HG02885 (cell line): ENCODE measurements at regions not wholly inside any gene's neighbourhood (a gene's known extent, or its start where the extent isn't known, plus 50 kb on each side); places are given as distances from the start of the nearest gene placed in this dataset.
"Not testable (repeated sequence)": the region's sequence is repeated elsewhere in the genome, so short reads cannot be mapped to it uniquely, and the experiment has no call there.

Experiments used
- ATAC-seq: cut with Tn5 transposase; IDR thresholded peaks from one replicate; pipeline ENCODE4 v1.9.1; 2021; ENCODE audit warnings: mild to moderate bottlenecking; ENCODE audit not compliant: unreplicated experiment, poor library complexity

DNA sequence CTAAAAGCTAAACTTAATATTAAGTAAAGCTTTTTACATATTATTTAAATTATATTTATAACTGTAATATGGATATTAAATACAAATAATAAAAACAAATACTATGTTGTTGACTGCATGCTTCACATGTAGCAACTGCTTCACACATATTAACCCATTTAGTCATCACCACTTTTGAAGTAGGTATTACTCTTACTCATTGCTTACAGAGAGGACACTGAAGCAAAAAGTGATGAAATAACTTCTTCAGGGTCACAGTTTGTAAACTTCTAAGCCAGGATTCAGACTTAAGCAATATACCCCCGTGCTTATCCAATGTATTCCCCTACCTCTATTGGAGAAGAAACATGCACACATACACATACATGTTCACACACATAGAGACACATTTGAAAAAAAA, 166.6 kb downstream of the DKK2 start:
- no peak for ATAC-seq

DNA sequence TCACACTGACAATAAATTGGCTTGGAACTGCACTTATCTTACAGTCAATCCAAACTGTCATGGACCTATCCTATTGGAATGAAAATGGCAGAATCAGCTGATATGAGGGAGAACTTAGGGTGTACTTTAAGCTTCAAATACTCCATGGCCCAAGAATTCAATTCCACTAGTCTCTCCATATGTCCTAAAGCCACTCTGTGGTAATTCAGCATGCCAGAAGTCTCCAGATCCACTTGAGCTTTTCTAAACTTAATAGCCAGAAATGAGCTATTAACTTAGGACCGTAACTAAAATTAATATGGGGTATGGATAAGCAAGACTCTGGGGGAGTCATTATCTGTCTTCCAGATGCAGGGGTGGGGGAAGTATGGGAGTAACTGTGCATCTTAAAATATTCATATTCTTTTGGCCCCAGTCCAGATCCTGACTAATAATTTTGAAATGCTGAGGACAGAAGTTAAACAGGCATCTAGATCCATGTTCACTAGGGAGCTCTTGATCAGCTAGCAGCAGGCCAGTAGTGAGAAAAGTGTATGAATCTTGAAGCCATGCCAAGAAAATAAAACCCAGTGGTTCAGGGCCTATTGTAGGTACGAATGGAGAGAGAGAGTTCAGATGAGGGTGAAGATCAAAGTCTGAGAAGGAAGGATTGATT, 167.6 kb downstream of the DKK2 start:
- ATAC-seq: no peak

DNA sequence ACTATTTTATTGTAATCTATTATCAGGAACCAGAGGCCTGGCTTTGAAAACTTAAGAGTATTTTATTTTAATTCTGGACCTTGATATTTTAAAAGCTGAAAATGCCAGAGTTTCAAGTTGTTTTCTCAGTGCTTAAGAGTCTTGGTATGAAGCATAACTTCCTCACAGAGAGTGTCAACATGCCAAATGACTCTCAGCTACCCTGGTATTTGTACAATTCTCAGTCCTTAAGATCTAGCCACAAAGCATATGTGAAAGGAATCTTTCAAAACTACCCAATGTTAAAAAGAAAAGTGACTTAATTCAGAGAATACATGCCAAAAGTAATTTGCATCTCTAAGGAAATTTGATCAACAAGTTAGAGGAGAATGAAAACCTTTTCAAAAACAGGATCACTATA, 171.9 kb downstream of the DKK2 start:
- no peak for ATAC-seq

DNA sequence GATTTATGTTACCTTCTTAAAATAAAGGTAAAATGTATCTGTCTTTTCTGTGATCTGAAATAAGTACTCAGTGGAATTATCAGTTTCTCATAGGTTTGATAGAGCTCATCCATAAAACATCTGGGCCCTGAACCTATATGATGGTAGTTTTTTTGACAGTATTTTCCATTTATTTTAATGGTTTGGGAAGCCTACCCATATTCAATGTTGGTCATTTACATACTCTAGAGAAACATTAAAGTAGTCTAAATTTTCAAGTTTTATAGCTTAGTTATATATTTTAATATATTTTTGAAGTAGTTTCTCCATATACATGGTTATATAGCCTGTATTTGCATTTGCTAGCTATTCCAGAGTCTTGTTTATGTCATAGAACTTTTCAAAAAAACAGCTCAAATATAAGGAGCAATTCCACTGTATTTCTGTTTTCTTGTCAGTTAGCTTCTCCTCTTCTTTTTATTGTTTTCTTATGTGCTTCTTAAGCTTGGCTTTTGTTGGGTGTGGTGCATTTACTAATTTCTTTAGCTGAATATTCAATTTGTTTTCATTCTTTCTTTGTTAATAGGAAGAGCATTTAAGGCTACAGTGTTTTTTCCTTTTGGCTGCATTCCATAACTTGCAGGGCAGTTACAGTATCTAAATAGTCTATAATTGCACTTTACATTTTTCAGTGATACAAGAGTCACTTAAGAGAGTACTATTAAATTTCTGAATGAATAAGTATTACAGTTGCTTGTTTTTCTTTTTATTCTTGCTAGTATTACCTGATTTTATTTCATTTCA, 181.4 kb downstream of the DKK2 start:
- ATAC-seq: no peak

DNA sequence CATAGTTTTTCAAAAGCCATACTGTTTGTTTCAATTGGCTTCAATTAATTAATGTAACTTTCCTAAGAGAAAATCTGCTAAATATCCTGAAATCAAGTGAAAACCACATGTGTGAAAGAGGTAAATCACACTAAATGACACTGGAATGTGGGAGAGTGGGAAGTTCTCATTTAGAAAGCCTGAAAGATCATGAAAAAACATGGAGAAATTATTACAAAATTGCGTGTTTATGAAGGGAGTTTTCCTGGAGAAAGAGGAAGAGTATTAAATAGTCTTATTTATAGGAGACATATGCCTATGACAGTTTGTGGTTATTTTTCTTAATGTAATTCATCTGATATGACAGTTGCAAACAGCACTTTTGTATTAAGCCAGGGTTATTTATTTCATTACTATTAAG, 183.7 kb downstream of the DKK2 start:
- ATAC-seq: no peak

DNA sequence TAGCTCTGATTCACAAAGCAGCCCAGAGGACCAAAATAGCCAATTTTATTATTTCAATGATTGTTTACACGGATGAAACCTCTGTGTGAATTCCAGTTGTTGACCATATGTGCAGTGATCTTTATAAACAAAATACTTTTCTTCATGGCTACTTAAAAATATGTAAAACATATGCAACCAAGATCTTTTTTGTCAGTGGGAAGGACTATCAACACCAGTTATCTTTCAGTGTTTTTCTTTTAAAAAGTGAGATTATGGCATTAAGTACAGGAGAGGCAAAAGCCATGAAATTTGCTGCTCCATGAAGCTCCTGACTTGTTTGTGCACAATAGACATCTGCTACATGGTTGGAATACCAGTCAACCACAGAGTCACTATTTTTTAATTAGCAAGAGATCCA, 184.4 kb downstream of the DKK2 start:
- ATAC-seq: no peak

DNA sequence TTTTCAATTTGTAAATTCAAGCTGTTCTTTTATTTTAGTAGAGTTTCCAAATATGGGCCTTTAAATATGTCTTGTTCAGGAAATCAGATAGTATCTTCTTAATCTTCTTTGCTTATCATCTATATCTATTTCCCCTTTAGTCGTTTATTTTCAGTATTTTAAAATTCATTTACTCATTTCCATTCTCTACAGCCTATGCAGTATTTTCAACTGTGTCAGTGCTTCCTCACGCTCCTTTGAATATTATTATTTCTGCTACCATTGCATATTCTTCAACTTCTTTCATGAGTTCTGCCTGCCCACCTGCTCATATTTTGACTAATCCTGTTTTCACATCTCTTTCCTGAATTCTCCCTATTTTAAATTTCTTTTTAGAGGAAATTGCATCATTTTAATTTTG, 185.4 kb downstream of the DKK2 start:
- no peak for ATAC-seq

DNA sequence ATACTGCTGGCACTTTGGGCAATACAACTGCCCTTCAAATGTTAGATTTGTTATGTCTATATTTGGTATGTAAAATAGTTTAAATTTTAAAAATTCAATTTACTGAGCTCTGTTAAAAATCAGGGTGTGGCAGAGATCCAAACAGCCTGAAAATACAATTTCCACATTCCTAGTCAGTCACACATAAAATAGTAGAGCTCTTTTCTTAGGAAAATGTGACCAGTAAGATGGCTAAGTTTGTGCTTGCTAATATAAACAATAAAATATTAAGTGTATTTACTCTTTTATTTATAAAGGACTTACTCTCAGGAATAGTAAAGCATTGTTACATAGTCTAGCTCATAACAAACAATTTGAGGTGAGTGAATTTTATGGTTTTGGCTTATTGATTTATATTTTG, 200.2 kb downstream of the DKK2 start:
- ATAC-seq: no peak

DNA sequence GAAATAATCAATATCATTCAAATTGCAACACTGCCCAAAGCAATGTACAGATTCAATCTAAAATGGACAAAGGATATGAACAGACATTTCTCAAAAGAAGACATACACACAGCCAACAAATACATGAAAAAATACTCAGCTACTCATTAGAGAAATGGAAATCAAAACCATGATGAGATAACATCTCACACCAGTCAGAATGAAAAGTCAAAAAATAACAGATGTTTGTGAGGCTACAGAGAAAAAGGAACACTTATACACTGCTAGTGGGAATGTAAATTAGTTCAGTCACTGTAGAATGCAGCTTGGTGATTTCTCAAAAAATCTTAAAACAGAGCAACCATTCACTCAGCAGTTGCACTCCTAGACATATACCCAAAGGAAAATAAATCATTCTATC, 205.2 kb downstream of the DKK2 start:
- ATAC-seq: no peak

DNA sequence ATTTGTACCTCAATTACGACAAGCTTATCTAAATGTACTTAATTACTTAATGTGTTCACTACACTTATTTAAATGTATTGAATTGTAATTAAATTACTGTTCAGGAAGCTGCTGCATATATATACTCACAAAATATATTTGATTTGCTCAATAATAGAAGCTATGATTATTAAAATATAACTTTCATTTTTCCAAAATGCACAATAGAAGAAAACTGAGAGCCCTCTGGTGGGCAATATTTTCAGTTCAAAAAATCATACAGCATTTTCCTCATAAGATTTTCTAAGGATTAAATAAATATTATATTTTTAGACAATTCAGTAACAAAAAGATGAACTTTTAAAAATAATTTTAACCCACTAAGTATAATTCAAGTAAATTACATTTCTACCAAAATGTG, 217.3 kb downstream of the DKK2 start:
- no peak for ATAC-seq

DNA sequence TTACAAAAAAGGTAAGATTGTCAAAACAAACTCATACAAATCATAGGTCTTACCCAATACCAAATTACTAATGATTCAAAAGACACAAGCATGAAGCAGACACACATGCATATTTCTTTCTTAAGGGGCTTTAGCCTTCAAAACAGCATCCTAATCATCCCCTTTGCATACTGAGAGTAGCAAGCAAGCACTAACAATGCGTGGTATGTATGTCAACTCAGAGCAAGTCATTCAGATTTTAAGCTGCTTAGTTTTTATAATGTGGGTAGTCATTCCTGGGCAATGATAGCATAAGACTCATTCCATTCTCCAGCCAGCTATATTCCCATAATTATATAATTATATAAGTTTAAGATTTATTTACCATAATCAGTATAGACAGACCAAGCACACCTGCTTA, 219.6 kb downstream of the DKK2 start:
- no peak for ATAC-seq

DNA sequence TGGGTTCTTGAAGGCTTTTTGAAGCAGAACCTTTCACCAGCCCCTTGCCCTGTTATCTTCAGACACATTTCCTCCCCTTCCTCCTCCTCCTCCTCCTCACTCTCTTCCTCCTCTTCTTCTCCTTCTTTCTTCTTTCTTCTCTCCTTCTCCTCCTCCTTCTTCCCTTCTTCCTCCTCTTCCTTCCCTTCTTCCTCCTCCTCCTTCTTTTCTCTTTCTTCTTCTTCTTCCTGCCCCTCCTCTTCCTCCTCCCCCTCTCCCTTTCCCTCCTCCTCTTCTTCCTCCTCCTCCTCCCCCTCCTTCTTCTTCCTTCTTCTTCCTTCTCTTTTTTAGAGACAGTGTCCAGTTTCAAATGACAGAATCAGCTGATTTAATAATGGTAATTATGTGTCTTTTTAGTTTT, 226.0 kb downstream of the DKK2 start:
- no peak for ATAC-seq

DNA sequence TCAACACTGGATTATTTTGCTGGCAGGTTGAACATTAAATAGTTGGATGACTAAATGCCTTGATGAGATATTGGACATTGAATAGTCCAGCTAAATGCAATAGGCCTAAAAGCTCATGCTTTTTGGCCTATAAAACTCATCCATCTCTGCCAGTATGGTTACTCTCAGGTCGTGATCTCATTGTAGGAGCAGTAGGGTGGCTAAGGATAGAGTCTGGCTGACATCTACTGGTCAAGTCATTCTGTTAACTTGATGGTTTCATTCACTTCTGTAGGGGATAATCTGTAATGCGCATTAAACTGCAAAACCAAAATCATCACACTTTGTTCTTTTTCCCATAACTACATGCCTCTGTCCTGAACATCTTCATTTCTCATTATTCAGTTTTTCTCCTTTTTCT, 227.0 kb downstream of the DKK2 start:
- no peak for ATAC-seq

DNA sequence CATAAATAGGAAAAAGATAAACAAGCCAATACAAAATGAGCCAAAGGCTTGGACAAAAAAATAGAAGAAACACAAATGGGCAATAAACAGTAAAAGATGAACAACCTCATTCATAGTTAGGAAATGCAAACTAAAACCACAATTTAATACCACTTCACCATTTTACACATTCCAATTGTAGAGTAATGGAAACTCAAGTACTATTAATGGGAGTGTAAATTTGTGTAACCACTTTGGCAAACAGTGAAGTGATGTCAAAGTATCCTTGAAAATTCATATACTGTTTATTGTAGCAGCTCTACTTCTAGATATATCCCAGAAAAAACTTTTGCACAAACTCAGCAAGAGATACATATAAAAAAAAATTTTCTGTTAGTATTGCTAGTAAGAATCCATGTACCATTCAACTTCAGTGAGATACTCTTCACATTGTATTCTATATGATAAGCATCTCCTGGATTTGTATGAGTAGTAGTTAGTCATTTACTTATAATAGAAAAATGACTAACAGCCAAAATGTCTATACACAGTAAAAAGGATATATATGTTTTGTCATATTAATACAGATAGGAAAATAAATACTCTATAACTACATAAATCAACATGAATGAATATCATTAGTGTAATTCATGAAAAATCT, 229.8 kb downstream of the DKK2 start:
- no peak for ATAC-seq

DNA sequence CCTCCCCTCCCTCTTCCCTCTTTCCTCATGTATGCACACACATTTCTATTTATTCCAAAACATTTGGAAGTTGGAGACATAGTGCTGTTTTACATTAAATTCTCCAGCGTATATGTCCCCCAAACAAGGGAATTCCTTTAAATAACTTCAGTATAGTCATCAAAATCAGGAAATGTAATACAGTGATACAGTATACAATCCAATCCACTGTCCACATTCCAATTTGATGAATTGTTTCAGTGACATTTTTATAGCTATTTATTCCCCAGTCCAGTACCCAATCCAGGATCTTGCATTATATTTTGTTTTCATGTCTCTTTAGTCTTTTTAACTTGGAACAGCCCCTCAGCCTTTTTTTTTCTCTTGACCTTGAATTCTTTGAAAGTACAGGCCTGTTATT, 233.0 kb downstream of the DKK2 start:
- no peak for ATAC-seq

DNA sequence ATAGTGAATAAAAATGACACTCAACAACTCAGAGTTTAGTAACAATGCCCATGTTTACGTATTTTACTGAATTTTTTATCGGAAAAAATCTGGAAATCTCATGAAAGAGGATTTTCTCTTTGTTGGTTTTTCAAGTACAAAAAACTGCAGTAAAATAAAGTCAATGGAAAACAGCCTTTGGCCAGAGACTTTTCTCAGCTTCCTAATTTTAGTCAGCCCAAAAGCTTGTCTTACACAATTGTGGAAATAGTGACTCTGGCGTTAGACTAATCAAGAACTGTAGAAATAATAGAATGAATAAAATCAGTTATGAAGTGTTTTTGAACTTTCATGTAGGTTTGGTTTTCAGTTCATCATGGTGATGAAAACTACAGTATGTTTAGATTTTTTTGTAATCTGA, 234.7 kb downstream of the DKK2 start:
- no peak for ATAC-seq

DNA sequence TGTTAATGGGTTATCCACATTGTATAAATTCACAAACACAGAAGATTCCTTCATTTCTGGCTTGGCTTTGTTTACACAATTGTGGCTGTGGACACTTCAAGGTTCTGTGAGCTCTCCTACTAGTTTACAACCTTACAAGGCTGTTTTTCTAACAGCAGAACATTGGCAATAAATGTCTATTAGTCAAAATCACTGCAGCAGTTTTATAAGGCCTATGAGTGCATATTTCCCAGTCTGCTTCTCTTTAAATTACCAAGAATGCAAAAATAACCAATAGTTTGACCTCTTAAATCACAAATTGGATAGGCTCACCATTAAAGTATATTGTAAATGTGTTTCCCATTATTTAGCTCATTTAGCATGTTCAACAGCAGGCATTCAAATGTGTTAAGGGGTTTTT, 239.2 kb downstream of the DKK2 start:
- ATAC-seq: no peak

DNA sequence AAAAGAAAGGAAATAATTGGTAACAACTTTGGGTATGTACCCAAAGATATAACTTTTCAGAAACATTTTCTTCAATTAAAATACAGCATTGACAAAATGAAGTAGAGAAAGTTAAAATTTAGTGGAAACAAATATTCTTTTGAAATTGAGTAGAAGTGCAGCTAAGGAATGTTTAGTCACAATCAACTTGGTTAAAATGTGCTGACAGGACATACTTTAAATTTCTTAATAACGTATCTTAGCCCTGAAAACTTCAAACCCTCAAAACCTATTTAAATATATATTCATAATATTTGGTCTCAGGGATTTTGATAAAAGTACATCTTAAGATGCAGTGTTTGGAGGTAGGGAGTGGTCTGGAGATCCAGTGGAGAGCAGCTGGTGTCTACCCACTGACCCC, 240.8 kb downstream of the DKK2 start:
- no peak for ATAC-seq

DNA sequence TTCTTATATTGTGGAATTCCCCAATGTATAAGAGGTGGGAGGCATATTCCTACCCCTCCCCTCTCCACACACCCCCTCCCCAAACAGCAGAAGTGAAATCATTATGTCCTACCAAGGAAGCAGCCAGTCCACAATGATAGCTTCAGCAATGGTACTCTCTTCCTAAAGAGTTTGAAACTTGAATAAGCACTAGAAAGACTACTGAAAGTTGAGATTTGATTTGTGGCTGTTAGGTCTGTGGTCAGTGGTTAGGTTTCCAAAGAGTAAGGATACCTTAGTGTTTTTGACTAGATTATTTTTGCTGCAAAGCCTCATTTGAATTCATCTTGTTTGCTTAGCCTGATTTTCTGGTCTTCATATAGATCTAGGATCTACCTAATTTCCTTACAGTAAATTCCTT, 242.2 kb downstream of the DKK2 start:
- ATAC-seq: no peak

DNA sequence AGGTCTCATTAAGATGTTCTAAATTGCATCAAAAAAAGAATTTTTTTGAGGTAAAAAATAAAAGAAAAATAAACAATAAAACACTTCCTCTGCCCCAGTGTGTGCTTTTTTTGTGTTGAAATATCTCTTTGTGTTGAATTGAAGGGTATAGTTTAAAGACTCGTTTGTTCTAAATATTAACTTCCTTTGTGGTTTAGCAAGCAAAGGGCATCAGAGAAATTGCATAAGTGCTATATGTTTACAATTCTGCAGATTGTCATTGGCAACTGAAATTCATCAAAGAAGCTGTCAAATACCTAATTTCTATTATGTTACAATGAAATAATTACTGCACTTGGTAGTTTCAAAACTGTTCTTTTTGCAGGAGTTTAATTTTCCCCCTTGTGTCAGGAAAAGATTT, 260.5 kb downstream of the DKK2 start:
- ATAC-seq: no peak

DNA sequence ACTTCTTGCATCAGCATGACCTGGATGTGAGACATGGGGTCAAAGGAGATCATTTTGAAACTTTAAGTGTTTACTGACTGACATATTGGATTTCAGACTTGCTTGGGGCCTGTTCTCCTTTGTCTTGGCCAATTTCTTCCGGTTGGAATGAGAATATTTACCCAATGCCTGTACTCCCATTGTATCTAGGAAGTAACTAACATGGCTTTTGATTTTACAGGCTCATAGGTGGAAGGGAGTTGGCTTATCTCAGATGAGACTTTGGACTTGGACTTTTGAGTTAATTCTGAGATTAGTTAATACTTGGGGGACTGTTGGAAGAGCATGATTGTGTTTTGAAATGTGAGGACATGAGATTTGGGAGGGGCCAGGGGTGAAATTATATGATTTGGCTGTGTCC, 262.1 kb downstream of the DKK2 start:
- not testable (repeated sequence) for ATAC-seq
